DND-41 (cell line): ENCODE measurements at regions not wholly inside any gene's neighbourhood (a gene's known extent, or its start where the extent isn't known, plus 50 kb on each side); places are given as distances from the start of the nearest gene placed in this dataset.

ENCODE experiments used
- ATAC-seq: fragments of 200-7000 bp; cut with Tn5 transposase; 3 replicates; pipeline ENCODE4 v1.9.1; 2021; ENCODE audit warnings: low read depth; ENCODE audit not compliant: insufficient read depth
- DNase-seq: peaks from one replicate; pipeline ENCODE4 v3.0.0-alpha.2; 2020
- H2AFZ ChIP-seq: 2 replicates; pipeline ENCODE4 v1.6.0; 2012; ENCODE audit warnings: low read depth, low read length
- H3K27ac ChIP-seq: 2 replicates; pipeline ENCODE4 v1.5.1; 2012; ENCODE audit warnings: low read length, inconsistent platforms
- H3K27me3 ChIP-seq: fragments of 200-600 bp; sonication (generic); 2 replicates; pipeline ENCODE4 v1.6.0; 2012; ENCODE audit warnings: low read length, mild to moderate bottlenecking, inconsistent platforms; ENCODE audit not compliant: insufficient read depth, poor library complexity
- H3K36me3 ChIP-seq: 2 replicates; pipeline ENCODE4 v1.5.1; 2012; ENCODE audit warnings: low read length, inconsistent platforms; ENCODE audit not compliant: insufficient read depth
- H3K4me1 ChIP-seq: 2 replicates; pipeline ENCODE4 v1.5.1; 2012; ENCODE audit warnings: mild to moderate bottlenecking, low read length; ENCODE audit not compliant: insufficient read depth
- H3K4me2 ChIP-seq: 2 replicates; pipeline ENCODE4 v1.6.0; 2012; ENCODE audit warnings: mild to moderate bottlenecking, moderate library complexity, low read length, inconsistent platforms; ENCODE audit not compliant: insufficient read depth
- H3K4me3 ChIP-seq, 2 experiments: fragments of 200-600 bp in 1 of 2; shearing (Covaris generic) in 1 of 2; 2 replicates each; pipeline ENCODE4 v1.5.1; 2012 to 2016; ENCODE audit warnings: inconsistent platforms in 2 of 2, low read length in 2 of 2, mild to moderate bottlenecking in 2 of 2, low read depth in 1 of 2, moderate library complexity in 1 of 2
- H3K79me2 ChIP-seq: 2 replicates; pipeline ENCODE4 v1.6.0; 2012; ENCODE audit warnings: low read length, inconsistent platforms; ENCODE audit not compliant: insufficient read depth
- H3K9ac ChIP-seq: 2 replicates; pipeline ENCODE4 v1.6.0; 2012; ENCODE audit warnings: low read depth, mild to moderate bottlenecking, inconsistent platforms, low read length, moderate library complexity
- H3K9me3 ChIP-seq: 2 replicates; pipeline ENCODE4 v1.5.1; 2012; ENCODE audit warnings: low read length, moderate library complexity, mild to moderate bottlenecking, inconsistent platforms; ENCODE audit not compliant: insufficient read depth, severe bottlenecking
- H4K20me1 ChIP-seq: 2 replicates; pipeline ENCODE4 v1.6.0; 2012; ENCODE audit warnings: low read length; ENCODE audit not compliant: insufficient read depth
- CTCF ChIP-seq: IDR thresholded peaks from 2 replicates; pipeline ENCODE4 v1.5.1; 2012; ENCODE audit warnings: borderline replicate concordance, low read length, moderate library complexity, mild to moderate bottlenecking; ENCODE audit not compliant: poor library complexity, severe bottlenecking; ENCODE audit errors: extremely low read depth
- EZH2 ChIP-seq: IDR thresholded peaks from 3 replicates; pipeline ENCODE4 v1.6.1; 2012; ENCODE audit warnings: borderline replicate concordance, low read depth, mild to moderate bottlenecking, moderate library complexity, low read length, inconsistent platforms; ENCODE audit not compliant: severe bottlenecking

GRCh38 chr1:88298506-88298905 is 385.6 kb upstream of the PKN2 start:
- Histone ChIP-seq H3K4me1 (no peaks in the 10 kb centered on the region), H3K9me3 (no peaks in the 10 kb centered on the region)

GRCh38 chr1:88300752-88301263 is 383.3 kb upstream of the PKN2 start:
- no peak overlapping the region for H2AFZ ChIP-seq
- no peak overlapping the region for H3K4me2 ChIP-seq
- no peaks in the 10 kb centered on the region for H3K9me3 ChIP-seq

More at GRCh38 chr1:88298506-88298905, 385.6 kb upstream of the PKN2 start:
- Histone ChIP-seq H3K27ac (no peak overlapping the region), H3K9ac (no peak overlapping the region), H2AFZ (no peak overlapping the region), H4K20me1 (no peaks in the 10 kb centered on the region), H3K4me2 (no peak overlapping the region), H3K36me3 (no peaks in the 10 kb centered on the region), H3K79me2 (no peaks in the 10 kb centered on the region), H3K27me3 (no peaks in the 10 kb centered on the region), H3K4me3 (no peak overlapping the region)
- no peak for DNase-seq
- ATAC-seq: no peak
- no peak for TF ChIP-seq EZH2

GRCh38 chr1:88302843-88303486 is 381.1 kb upstream of the PKN2 start:
- H4K20me1 ChIP-seq: no peaks in the 10 kb centered on the region
- H3K4me3 ChIP-seq: no peak overlapping the region
- H3K9ac ChIP-seq: no peak overlapping the region
- no peak overlapping the region for H3K4me2 ChIP-seq
- no peak for ATAC-seq
- no peak overlapping the region for H2AFZ ChIP-seq
- H3K36me3 ChIP-seq: no peaks in the 10 kb centered on the region
- H3K27me3 ChIP-seq: no peaks in the 10 kb centered on the region
- TF ChIP-seq CTCF (no peak), EZH2 (no peak)
- no peaks in the 10 kb centered on the region for H3K79me2 ChIP-seq
- no peaks in the 10 kb centered on the region for H3K9me3 ChIP-seq
- H3K4me1 ChIP-seq: no peaks in the 10 kb centered on the region
- DNase-seq: no peak
- H3K27ac ChIP-seq: no peak overlapping the region

More at GRCh38 chr1:88300752-88301263, 383.3 kb upstream of the PKN2 start:
- Histone ChIP-seq H3K79me2 (no peaks in the 10 kb centered on the region), H3K27ac (no peak overlapping the region), H3K36me3 (no peaks in the 10 kb centered on the region), H3K27me3 (no peaks in the 10 kb centered on the region), H3K4me3 (no peak overlapping the region), H4K20me1 (no peaks in the 10 kb centered on the region), H3K4me1 (no peaks in the 10 kb centered on the region), H3K9ac (no peak overlapping the region)
- DNase-seq (no peak), ATAC-seq (no peak)
- TF ChIP-seq EZH2: no peak
- TF ChIP-seq CTCF: no peak

GRCh38 chr1:88311265-88311664 is 372.8 kb upstream of the PKN2 start:
- H3K4me1 ChIP-seq: no peaks in the 10 kb centered on the region
- H3K27ac ChIP-seq: no peak overlapping the region
- H3K9ac ChIP-seq: no peak overlapping the region
- DNase-seq (no peak), ATAC-seq (no peak)
- no peaks in the 10 kb centered on the region for H3K36me3 ChIP-seq
- H2AFZ ChIP-seq: no peak overlapping the region
- H3K4me3 ChIP-seq: no peak overlapping the region
- no peaks in the 10 kb centered on the region for H3K9me3 ChIP-seq
- TF ChIP-seq CTCF: no peak
- TF ChIP-seq EZH2: no peak
- H3K4me2 ChIP-seq: no peak overlapping the region
- H3K27me3 ChIP-seq: no peaks in the 10 kb centered on the region
- no peaks in the 10 kb centered on the region for H3K79me2 ChIP-seq
- H4K20me1 ChIP-seq: no peaks in the 10 kb centered on the region
